ENCODE measurements at regions not wholly inside any gene's neighbourhood (a gene's known extent, or its start where the extent isn't known, plus 50 kb on each side); places are given as distances from the start of the nearest gene placed in this dataset.

- H3K4me1 Mint-ChIP-seq: no peaks in the 10 kb centered on the region
- no peak overlapping the region for H3K4me3 Mint-ChIP-seq
- H3K9me3 Mint-ChIP-seq: peaks cover 3% of the 10 kb centered on the region
- no peak for TF ChIP-seq CTCF (IDR thresholded peaks at IDR 0.05; ENCODE audit: unreplicated experiment in 3 of 3)
- H3K27ac Mint-ChIP-seq: no peak overlapping the region
- no peaks in the 10 kb centered on the region for H3K36me3 Mint-ChIP-seq (ENCODE audit: low read depth)
- peaks cover 13% of the 10 kb centered on the region for H3K27me3 Mint-ChIP-seq (ENCODE audit: low read depth)
These were observed 81.1 kb upstream of the PUM3 start for GRCh38 chr9:2925016-2925415.

GRCh38 chr9:2924380-2924768, 80.5 kb upstream of the PUM3 start:
- Mint-ChIP-seq H3K27ac (no peak overlapping the region), H3K4me3 (no peak overlapping the region), H3K9me3 (peaks cover 3% of the 10 kb centered on the region), H3K27me3 (ENCODE audit: low read depth) (peaks cover 15% of the 10 kb centered on the region), H3K4me1 (no peaks in the 10 kb centered on the region), H3K36me3 (ENCODE audit: low read depth) (no peaks in the 10 kb centered on the region)
- TF ChIP-seq CTCF (IDR thresholded peaks at IDR 0.05; ENCODE audit: unreplicated experiment in 3 of 3): no peak

- Mint-ChIP-seq H3K9me3 (peaks cover 3% of the 10 kb centered on the region), H3K36me3 (ENCODE audit: low read depth) (no peaks in the 10 kb centered on the region), H3K27me3 (ENCODE audit: low read depth) (peaks cover 16% of the 10 kb centered on the region), H3K27ac (no peak overlapping the region), H3K4me1 (no peaks in the 10 kb centered on the region), H3K4me3 (no peak overlapping the region)
- no peak for TF ChIP-seq CTCF (IDR thresholded peaks at IDR 0.05; ENCODE audit: unreplicated experiment in 3 of 3)
These were observed 80.0 kb upstream of the PUM3 start for GRCh38 chr9:2923766-2924379.

- TF ChIP-seq CTCF (IDR thresholded peaks at IDR 0.05; ENCODE audit: unreplicated experiment in 3 of 3): no peak
- no peaks in the 10 kb centered on the region for H3K4me1 Mint-ChIP-seq
- H3K9me3 Mint-ChIP-seq: no peaks in the 10 kb centered on the region
- H3K27me3 Mint-ChIP-seq (ENCODE audit: low read depth): peaks cover 11% of the 10 kb centered on the region
- H3K4me3 Mint-ChIP-seq: no peak overlapping the region
- no peak overlapping the region for H3K27ac Mint-ChIP-seq
- no peaks in the 10 kb centered on the region for H3K36me3 Mint-ChIP-seq (ENCODE audit: low read depth)
These were observed 75.5 kb upstream of the PUM3 start for GRCh38 chr9:2919347-2919746.

- Mint-ChIP-seq H3K36me3 (ENCODE audit: low read depth) (no peaks in the 10 kb centered on the region), H3K9me3 (no peaks in the 10 kb centered on the region), H3K27ac (no peak overlapping the region), H3K4me3 (no peak overlapping the region), H3K27me3 (ENCODE audit: low read depth) (peaks cover 7% of the 10 kb centered on the region), H3K4me1 (no peaks in the 10 kb centered on the region)
- no peak for TF ChIP-seq CTCF (IDR thresholded peaks at IDR 0.05; ENCODE audit: unreplicated experiment in 3 of 3)
These were observed 72.6 kb upstream of the PUM3 start for GRCh38 chr9:2916382-2916985.

- TF ChIP-seq CTCF (IDR thresholded peaks at IDR 0.05; ENCODE audit: unreplicated experiment in 3 of 3): no peak
- Mint-ChIP-seq H3K27ac (peak overlapping the region in 1 of 3 experiments; percentile 55), H3K4me3 (no peak overlapping the region), H3K36me3 (ENCODE audit: low read depth) (no peaks in the 10 kb centered on the region), H3K27me3 (ENCODE audit: low read depth) (peaks cover 4% of the 10 kb centered on the region), H3K4me1 (no peaks in the 10 kb centered on the region), H3K9me3 (no peaks in the 10 kb centered on the region)
These were observed 69.1 kb upstream of the PUM3 start for GRCh38 chr9:2913026-2913425.
